Tibial artery (tissue), 4 donors: ENCODE measurements at regions not wholly inside any gene's neighbourhood (a gene's known extent, or its start where the extent isn't known, plus 50 kb on each side); places are given as distances from the start of the nearest gene placed in this dataset.

Source experiments
- DNase-seq, 2 donors: peaks; one replicate each; pipeline ENCODE4 v3.0.0-alpha.2; 2019
- H3K27ac ChIP-seq, 2 donors: fragments of 200-600 bp; sonication (generic) in 1 of 2; 1 replicate in 1 of 2; 2 replicates in 1 of 2; pipeline ENCODE4 v1.5.1; 2018 to 2019; ENCODE audit warnings: mild to moderate bottlenecking in 1 of 2
- H3K27me3 ChIP-seq, 2 donors: fragments of 200-600 bp; sonication (generic) in 1 of 2; one replicate each; pipeline versions ENCODE4 v1.5.1 to v1.6.0; 2016 to 2019
- H3K36me3 ChIP-seq, 3 donors: fragments of 200-600 bp; sonication (generic) in 2 of 3; one replicate each; pipeline ENCODE4 v1.5.1; 2016 to 2019; ENCODE audit warnings: mild to moderate bottlenecking in 2 of 3
- H3K4me1 ChIP-seq, 4 donors: fragments of 200-600 bp; sonication (generic) in 2 of 4; 1 replicate in 3 of 4; 2 replicates in 1 of 4; pipeline ENCODE4 v1.5.1; 2016 to 2019
- H3K4me3 ChIP-seq, 2 donors: fragments of 200-600 bp; sonication (generic) in 1 of 2; 1 replicate in 1 of 2; 2 replicates in 1 of 2; pipeline ENCODE4 v1.5.1; 2018 to 2019; ENCODE audit warnings: mild to moderate bottlenecking in 2 of 2
- H3K9me3 ChIP-seq, 3 donors: fragments of 200-600 bp; sonication (generic) in 1 of 3; one replicate each; pipeline ENCODE4 v1.5.1; 2016 to 2019
- CTCF ChIP-seq, 2 experiments: fragments of 200-600 bp in 1 of 2; fragments of 450-650 bp in 1 of 2; IDR thresholded peaks; one replicate each; pipeline ENCODE4 v1.5.1; 2017 to 2019; ENCODE audit warnings: antibody characterized with exemption in 2 of 2, mild to moderate bottlenecking in 1 of 2, moderate library complexity in 1 of 2
- intact Hi-C: fragments of 100-400 bp; cut with DNase I; formaldehyde crosslinking; loops from one replicate; pipeline ENCODE4 v1.15.0; 2023; ENCODE audit warnings: low total_unique reads

GRCh38 chr7:80362010-80362618 is 149.8 kb downstream of the GNAT3 start:
- TF ChIP-seq CTCF (IDR thresholded peaks at IDR 0.05): no peak
- Histone ChIP-seq H3K27me3 (no peaks in the 10 kb centered on the region), H3K27ac (no peak overlapping the region), H3K36me3 (no peaks in the 10 kb centered on the region), H3K4me1 (no peaks in the 10 kb centered on the region), H3K4me3 (no peak overlapping the region), H3K9me3 (peaks cover 0 to 4% (median 4%) of the 10 kb centered on the region in 3 donors)
- intact Hi-C loops: no loop called here
- no peak for DNase-seq

DNA sequence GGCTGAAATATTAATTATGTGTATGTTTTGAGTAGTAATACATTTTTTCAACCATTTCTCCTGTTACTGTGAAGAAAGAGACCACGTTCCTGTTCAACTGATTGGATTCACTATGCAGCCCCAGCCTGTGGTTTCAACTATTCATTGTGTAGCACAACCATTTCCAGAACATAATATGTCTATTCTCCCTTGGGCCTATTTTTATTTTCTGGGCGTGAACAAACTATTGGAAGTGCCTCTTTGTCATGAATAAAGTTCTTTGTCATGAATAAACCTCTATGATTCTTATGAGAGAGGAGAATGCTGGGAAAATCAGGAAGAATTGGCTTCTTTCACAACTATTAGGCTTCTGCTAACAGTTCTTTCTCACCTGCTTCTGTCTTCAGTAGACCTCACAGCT is 152.4 kb downstream of the GNAT3 start:
- intact Hi-C loops: no loop called here
- no peaks in the 10 kb centered on the region for H3K4me1 ChIP-seq
- no peak overlapping the region for H3K4me3 ChIP-seq
- no peak overlapping the region for H3K27ac ChIP-seq
- H3K36me3 ChIP-seq: no peaks in the 10 kb centered on the region
- H3K9me3 ChIP-seq: no peaks in the 10 kb centered on the region
- TF ChIP-seq CTCF (IDR thresholded peaks at IDR 0.05): no peak
- DNase-seq: no peak
- no peaks in the 10 kb centered on the region for H3K27me3 ChIP-seq

DNA sequence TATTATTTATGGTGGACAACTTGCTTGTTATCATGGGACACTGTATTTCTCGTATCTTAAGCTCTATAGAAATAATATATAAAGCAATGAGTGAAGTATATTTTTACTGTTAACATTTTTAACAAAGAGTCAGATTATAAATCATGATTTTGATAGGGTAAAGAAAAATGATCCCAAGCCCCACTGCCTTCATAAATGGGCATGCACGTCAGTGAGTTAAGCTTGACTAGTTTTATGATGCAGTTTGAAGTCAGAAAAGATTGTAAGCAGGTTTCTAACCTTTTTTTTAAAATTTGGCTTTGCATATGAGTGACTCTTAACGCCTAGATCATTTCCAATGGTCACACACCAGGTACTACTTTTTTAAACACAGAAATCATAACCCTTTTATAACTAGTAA is 152.8 kb downstream of the GNAT3 start:
- Histone ChIP-seq H3K9me3 (no peaks in the 10 kb centered on the region), H3K27me3 (no peaks in the 10 kb centered on the region), H3K4me1 (no peaks in the 10 kb centered on the region), H3K36me3 (no peaks in the 10 kb centered on the region), H3K4me3 (no peak overlapping the region), H3K27ac (no peak overlapping the region)
- TF ChIP-seq CTCF (IDR thresholded peaks at IDR 0.05): no peak
- intact Hi-C loops: no loop called here
- DNase-seq: no peak

GRCh38 chr7:80357530-80357929 is 154.3 kb downstream of the GNAT3 start:
- Histone ChIP-seq H3K27me3 (no peaks in the 10 kb centered on the region), H3K27ac (no peak overlapping the region), H3K4me1 (no peaks in the 10 kb centered on the region), H3K4me3 (no peak overlapping the region), H3K36me3 (no peaks in the 10 kb centered on the region), H3K9me3 (no peaks in the 10 kb centered on the region)
- intact Hi-C loops: no loop called here
- DNase-seq: no peak
- TF ChIP-seq CTCF (IDR thresholded peaks at IDR 0.05): no peak

GRCh38 chr7:80350430-80350829 is 161.4 kb downstream of the GNAT3 start:
- H3K27me3 ChIP-seq: no peaks in the 10 kb centered on the region
- no peak for TF ChIP-seq CTCF (IDR thresholded peaks at IDR 0.05)
- intact Hi-C loops: no loop called here
- no peaks in the 10 kb centered on the region for H3K9me3 ChIP-seq
- H3K4me1 ChIP-seq: peaks cover 0 to 16% (median 5%) of the 10 kb centered on the region in 4 donors
- DNase-seq: no peak
- no peak overlapping the region for H3K27ac ChIP-seq
- no peak overlapping the region for H3K4me3 ChIP-seq
- no peaks in the 10 kb centered on the region for H3K36me3 ChIP-seq

GRCh38 chr7:80348223-80348622 is 163.6 kb downstream of the GNAT3 start:
- no peak overlapping the region for H3K27ac ChIP-seq
- no peaks in the 10 kb centered on the region for H3K9me3 ChIP-seq
- H3K36me3 ChIP-seq: no peaks in the 10 kb centered on the region
- H3K4me1 ChIP-seq: peaks cover 0 to 16% (median 5%) of the 10 kb centered on the region in 4 donors
- intact Hi-C loops: no loop called here
- no peak for DNase-seq
- TF ChIP-seq CTCF (IDR thresholded peaks at IDR 0.05): no peak
- no peak overlapping the region for H3K4me3 ChIP-seq
- no peaks in the 10 kb centered on the region for H3K27me3 ChIP-seq
